ENCODE measurements at regions not wholly inside any gene's neighbourhood (a gene's known extent, or its start where the extent isn't known, plus 50 kb on each side); places are given as distances from the start of the nearest gene placed in this dataset.

GRCh38 chr6:145539831-145540230, 195.5 kb downstream of the EPM2A start:
- Mint-ChIP-seq H3K9me3 (no peaks in the 10 kb centered on the region; the same call in 2 of the 3 replicates), H3K27me3 (ENCODE audit: insufficient read depth, low read depth, poor library complexity) (peaks cover 30% of the 10 kb centered on the region), H3K4me3 (no peak overlapping the region), H3K4me1 (no peaks in the 10 kb centered on the region), H3K27ac (no peak overlapping the region), H3K36me3 (ENCODE audit: low read depth) (no peaks in the 10 kb centered on the region)
- Histone ChIP-seq H2AFZ (no peak overlapping the region), H3K79me2 (replicated peaks; ENCODE audit: insufficient read depth) (no peaks in the 10 kb centered on the region), H4K20me1 (replicated peaks; ENCODE audit: insufficient read depth) (no peaks in the 10 kb centered on the region; the same call in 1 of the 2 replicates), H3K4me1 (ENCODE audit: insufficient read depth) (no peaks in the 10 kb centered on the region), H3K4me3 (no peak overlapping the region), H3K27ac (ENCODE audit: low read depth) (no peak overlapping the region), H3K9me2 (ENCODE audit: insufficient read depth) (no peaks in the 10 kb centered on the region), H3F3A (replicated peaks; ENCODE audit: low read depth) (no peaks in the 10 kb centered on the region), H3K4me2 (no peak overlapping the region), H3K27me3 (ENCODE audit: insufficient read depth) (peaks cover 52% of the 10 kb centered on the region), H3K36me3 (ENCODE audit: insufficient read depth) (no peaks in the 10 kb centered on the region)
- ATAC-seq (no peak), DNase-seq (ENCODE audit: low spot score) (no peak)
- TF ChIP-seq ETS1 (IDR thresholded peaks at IDR 0.05) (no peak), ZNF462 (CRISPR knock-in tag; IDR thresholded peaks at IDR 0.05) (no peak), ZNF331 (CRISPR knock-in tag; IDR thresholded peaks at IDR 0.05; ENCODE audit: low read depth) (no peak), ZNF114 (CRISPR knock-in tag; IDR thresholded peaks at IDR 0.05) (no peak), POLR2AphosphoS5 (IDR thresholded peaks at IDR 0.05; ENCODE audit: low read depth) (no peak), CTCF (conservative IDR thresholded peaks at IDR 0.05; ENCODE audit: low read depth in 2 of 2) (no peak)

Data from GM23338 (cell line).